ENCODE measurements at regions not wholly inside any gene's neighbourhood (a gene's known extent, or its start where the extent isn't known, plus 50 kb on each side); places are given as distances from the start of the nearest gene placed in this dataset.
A peak's percentile ranks its signal among the peaks of the same experiment; 100 is the strongest.
"Not testable (repeated sequence)": the region's sequence is repeated elsewhere in the genome, so short reads cannot be mapped to it uniquely, and the experiment has no call there.

GRCh38 chr7:65127364-65127763 is 120.9 kb upstream of the ERV3-1 start:
- H3K4me1 ChIP-seq; H3K9me3 ChIP-seq; intact Hi-C loops (cut with DNase I; ENCODE audit: low total_unique reads); H3K36me3 ChIP-seq; H3K27me3 ChIP-seq; DNase-seq; H3K4me3 ChIP-seq; H3K27ac ChIP-seq: not testable (repeated sequence)

DNA sequence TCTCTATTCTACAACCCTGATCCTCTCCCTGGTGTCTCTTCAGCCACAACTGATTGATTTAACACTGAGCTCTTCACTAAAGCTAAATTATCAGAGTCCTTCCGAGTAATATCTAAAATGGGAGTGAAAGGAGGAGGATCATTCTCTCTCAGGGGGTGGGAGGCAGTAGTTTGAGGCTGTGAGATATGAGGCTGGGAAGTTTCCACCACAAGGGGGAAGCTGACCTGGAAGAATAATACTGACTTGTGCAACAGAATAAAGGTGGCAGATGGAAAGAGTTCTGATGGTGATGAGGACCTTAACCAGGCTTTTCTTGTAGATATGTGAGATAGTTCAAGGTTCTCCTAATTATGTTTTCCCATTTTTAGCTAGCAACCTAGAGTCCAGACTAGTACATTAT is 118.1 kb upstream of the ERV3-1 start:
- DNase-seq; intact Hi-C loops (cut with DNase I; ENCODE audit: low total_unique reads); H3K27me3 ChIP-seq; H3K27ac ChIP-seq; H3K4me1 ChIP-seq; H3K9me3 ChIP-seq; H3K4me3 ChIP-seq; H3K36me3 ChIP-seq: not testable (repeated sequence)

- H3K4me3 ChIP-seq; H3K27ac ChIP-seq; DNase-seq; H3K9me3 ChIP-seq; H3K36me3 ChIP-seq; intact Hi-C loops (cut with DNase I; ENCODE audit: low total_unique reads); H3K27me3 ChIP-seq; H3K4me1 ChIP-seq: not testable (repeated sequence)
Observed at GRCh38 chr7:65105650-65106203, 99.2 kb upstream of the ERV3-1 start.

DNA sequence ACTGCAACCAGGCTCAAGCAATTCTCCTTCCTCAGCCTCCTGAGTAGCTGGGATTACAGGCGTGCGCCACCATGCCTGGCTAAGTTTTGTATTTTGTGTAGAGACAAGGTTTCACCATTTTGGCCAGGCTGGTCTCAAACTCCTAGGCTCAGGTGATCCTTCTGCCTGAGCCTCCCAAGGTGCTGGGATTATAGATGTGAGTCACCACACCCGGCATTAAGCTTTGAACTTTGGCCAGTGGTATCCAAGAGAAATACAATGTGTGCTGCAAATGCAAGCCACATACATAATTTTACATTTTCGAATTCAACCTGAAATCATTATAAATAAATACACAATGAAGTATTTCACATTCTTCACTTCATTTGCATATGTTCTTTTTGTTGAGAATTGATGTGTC is 94.0 kb upstream of the ERV3-1 start:
- H3K27ac ChIP-seq; H3K4me1 ChIP-seq; H3K27me3 ChIP-seq; H3K36me3 ChIP-seq; H3K9me3 ChIP-seq; DNase-seq; H3K4me3 ChIP-seq; intact Hi-C loops (cut with DNase I; ENCODE audit: low total_unique reads): not testable (repeated sequence)

- H3K36me3 ChIP-seq; H3K4me1 ChIP-seq; H3K9me3 ChIP-seq; H3K27me3 ChIP-seq; intact Hi-C loops (cut with DNase I; ENCODE audit: low total_unique reads); DNase-seq: not testable (repeated sequence)
- H3K4me3 ChIP-seq, result peak overlapping the region; percentile 63 to 88
- peak overlapping the region; percentile 79 to 89 for H3K27ac ChIP-seq
Observed at GRCh38 chr7:65081669-65082055, 75.2 kb upstream of the ERV3-1 start.

- DNase-seq, result peak; percentile 93 to 95
- H3K4me1 ChIP-seq; H3K9me3 ChIP-seq; H3K27me3 ChIP-seq; H3K36me3 ChIP-seq; intact Hi-C loops (cut with DNase I; ENCODE audit: low total_unique reads): not testable (repeated sequence)
- peak overlapping the region; percentile 63 to 88 for H3K4me3 ChIP-seq
- peak; percentile 21 to 83 for TF ChIP-seq POLR2A (IDR thresholded peaks at IDR 0.05)
- peak overlapping the region; percentile 85 to 89 for H3K27ac ChIP-seq
Observed at GRCh38 chr7:65080799-65081668, 74.5 kb upstream of the ERV3-1 start.

GRCh38 chr7:65074959-65075358 is 68.5 kb upstream of the ERV3-1 start:
- intact Hi-C loops (cut with DNase I; ENCODE audit: low total_unique reads); H3K27me3 ChIP-seq; DNase-seq; H3K9me3 ChIP-seq; H3K4me1 ChIP-seq; H3K4me3 ChIP-seq; H3K27ac ChIP-seq; H3K36me3 ChIP-seq: not testable (repeated sequence)

DNA sequence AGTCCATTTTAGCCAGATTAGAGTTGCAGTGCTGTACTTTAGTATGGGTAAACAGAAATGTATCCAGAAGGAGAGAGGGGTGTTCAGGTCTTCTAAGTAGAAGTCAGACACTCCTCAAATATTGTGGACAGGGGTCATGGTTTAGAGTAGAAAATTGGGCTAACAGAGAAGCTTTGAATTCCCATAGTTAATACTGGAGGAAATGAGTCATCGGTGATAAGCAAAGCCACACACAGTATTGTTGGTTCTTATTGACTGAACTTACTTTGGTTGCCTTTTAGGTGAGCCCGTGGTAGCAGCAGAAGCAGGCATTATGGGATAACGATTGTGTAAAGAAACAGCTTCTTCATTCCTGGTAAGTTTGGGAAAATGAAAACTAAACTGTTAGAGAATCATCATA is 66.7 kb upstream of the ERV3-1 start:
- H3K27ac ChIP-seq; H3K27me3 ChIP-seq; DNase-seq; H3K36me3 ChIP-seq; H3K4me3 ChIP-seq; intact Hi-C loops (cut with DNase I; ENCODE audit: low total_unique reads); H3K4me1 ChIP-seq; H3K9me3 ChIP-seq: not testable (repeated sequence)

DNA sequence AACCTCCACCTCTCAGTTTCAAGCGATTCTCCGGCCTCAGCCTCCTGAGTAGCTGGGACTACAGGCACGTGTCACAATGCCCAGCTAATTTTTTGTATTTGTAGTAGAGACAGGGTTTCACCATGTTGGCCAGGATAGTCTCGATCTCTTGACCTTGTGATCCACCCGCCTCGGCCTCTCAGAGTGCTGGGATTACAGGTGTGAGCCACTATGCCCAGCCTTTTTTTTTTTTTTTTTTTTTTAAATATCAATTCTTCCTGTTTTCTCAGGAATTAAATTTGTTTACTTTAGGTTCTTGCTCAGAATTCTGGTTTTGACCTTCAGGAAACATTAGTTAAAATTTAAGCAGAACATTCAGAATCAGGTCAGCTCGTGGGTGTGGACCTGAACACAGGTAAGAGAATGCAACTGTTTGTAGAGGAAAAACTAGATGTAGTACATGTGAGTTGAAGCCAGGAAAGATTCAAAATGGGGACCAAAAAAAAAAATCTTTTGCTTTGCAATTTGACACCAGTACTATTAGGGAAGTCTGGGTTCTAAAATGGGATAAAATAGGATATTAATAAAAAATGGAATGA is 65.5 kb upstream of the ERV3-1 start:
- H3K4me3 ChIP-seq; DNase-seq; H3K27ac ChIP-seq; H3K36me3 ChIP-seq; intact Hi-C loops (cut with DNase I; ENCODE audit: low total_unique reads); H3K27me3 ChIP-seq; H3K4me1 ChIP-seq; H3K9me3 ChIP-seq: not testable (repeated sequence)

DNA sequence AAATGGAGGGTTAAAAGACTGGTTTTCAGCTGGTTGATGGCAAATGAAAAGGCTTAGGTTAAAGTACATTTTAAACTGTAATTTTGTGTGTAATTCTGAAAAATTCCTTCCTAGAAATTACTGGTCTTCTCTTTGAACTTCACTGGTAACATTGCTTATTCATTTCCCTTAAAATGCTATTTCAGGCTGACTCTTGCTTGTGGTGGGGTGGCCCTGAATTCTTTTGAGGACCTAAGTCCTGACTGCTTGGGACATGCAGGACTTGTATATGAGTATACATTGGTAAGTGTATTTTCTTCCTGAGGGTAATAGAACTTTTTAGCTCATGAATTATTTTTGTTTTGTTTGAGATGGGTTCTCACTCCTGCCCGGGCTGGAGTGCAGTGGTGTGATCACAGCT is 63.0 kb upstream of the ERV3-1 start:
- intact Hi-C loops (cut with DNase I; ENCODE audit: low total_unique reads); H3K27me3 ChIP-seq; H3K9me3 ChIP-seq; DNase-seq; H3K27ac ChIP-seq; H3K4me1 ChIP-seq; H3K4me3 ChIP-seq; H3K36me3 ChIP-seq: not testable (repeated sequence)

DNA sequence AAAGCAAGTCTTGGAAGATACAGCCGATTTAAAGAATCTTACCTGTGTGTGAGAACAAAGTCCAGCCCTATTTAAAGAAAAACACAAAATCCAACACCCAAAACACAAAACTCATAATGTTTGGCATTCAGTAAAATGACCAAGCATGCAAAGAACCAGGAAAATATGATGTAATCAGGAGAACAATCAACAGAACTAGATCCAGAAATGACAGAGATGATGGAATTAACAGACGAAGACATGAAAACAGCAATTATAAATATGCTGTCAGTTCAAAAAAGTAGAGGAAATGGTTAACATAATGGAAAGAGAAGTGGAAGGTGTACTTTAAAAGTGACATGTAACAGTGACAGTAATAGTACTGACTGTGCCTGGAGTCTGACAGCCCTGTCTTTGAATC is 56.1 kb upstream of the ERV3-1 start:
- H3K9me3 ChIP-seq; H3K27ac ChIP-seq; H3K4me1 ChIP-seq; DNase-seq; H3K27me3 ChIP-seq; intact Hi-C loops (cut with DNase I; ENCODE audit: low total_unique reads); H3K36me3 ChIP-seq; H3K4me3 ChIP-seq: not testable (repeated sequence)

DNA sequence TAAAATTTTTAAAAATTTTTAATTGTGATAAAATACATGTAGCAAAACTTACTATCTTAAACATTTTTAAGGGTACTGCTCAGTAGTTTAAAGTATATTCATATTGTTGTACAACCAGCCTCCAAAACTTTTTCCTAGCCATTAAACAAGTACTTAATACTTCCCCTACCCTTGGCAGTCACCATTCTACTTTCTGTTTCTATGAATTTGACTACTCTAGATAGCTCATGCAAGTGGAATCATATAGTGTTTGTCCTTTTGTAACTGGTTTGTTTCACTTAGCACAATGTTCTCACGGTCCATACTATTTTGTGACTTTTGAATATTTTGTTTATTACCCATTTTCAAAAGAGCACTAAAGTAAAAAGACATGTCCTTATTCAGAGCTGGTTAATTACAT is 52.8 kb upstream of the ERV3-1 start:
- H3K27ac ChIP-seq; H3K36me3 ChIP-seq; H3K27me3 ChIP-seq; H3K4me3 ChIP-seq; DNase-seq; H3K9me3 ChIP-seq; H3K4me1 ChIP-seq; intact Hi-C loops (cut with DNase I; ENCODE audit: low total_unique reads): not testable (repeated sequence)
